Endothelial cell of umbilical vein (primary cell): ENCODE measurements at regions not wholly inside any gene's neighbourhood (a gene's known extent, or its start where the extent isn't known, plus 50 kb on each side); places are given as distances from the start of the nearest gene placed in this dataset.
A peak's percentile ranks its signal among the peaks of the same experiment; 100 is the strongest.

Experiments
- BruUV-seq: library from RNA; stranded (reverse); fragments of 400-500 nt; replicated peaks from 2 replicates; lab custom pipeline; 2021; lab: Mats Ljungman, UMichigan
- CTCF ChIA-PET: fragments of 300-600, 350-600 bp; sonication (Branson Sonifier 250); formaldehyde crosslinking; loops from one replicate; lab custom pipeline; 2021; ENCODE audit warnings: antibody characterized with exemption, inconsistent platforms; lab: Charles Lee
- POLR2A ChIA-PET: fragments of 300-600, 350-600 bp; sonication (Branson Sonifier 250); formaldehyde crosslinking; loops from one replicate; lab custom pipeline; 2021; ENCODE audit warnings: antibody characterized with exemption, inconsistent platforms; lab: Charles Lee
- DNase-seq: peaks from one replicate; pipeline ENCODE4 v3.0.0-alpha.2; 2011; ENCODE audit warnings: low read depth, low spot score
- FAIRE-seq: peaks from 2 replicates; lab custom pipeline; 2011; peaks lifted over from hg19 to GRCh38; lab: Jason Lieb, UNC
- H2AFZ ChIP-seq: 2 replicates; pipeline ENCODE4 v1.6.0; 2012; ENCODE audit warnings: low read depth, low read length, control low read depth, inconsistent platforms
- H3K27ac ChIP-seq: 2 replicates; pipeline ENCODE4 v1.5.1; 2011; ENCODE audit warnings: low read depth, mild to moderate bottlenecking, control low read depth, low read length, moderate library complexity; ENCODE audit not compliant: insufficient read depth
- H3K27me3 ChIP-seq, 2 experiments: 2 replicates each; pipeline versions ENCODE4 v1.6.0 to v1.6.1; 2011; ENCODE audit warnings: low read length in 2 of 2, mixed read lengths in 1 of 2; ENCODE audit not compliant: control insufficient read depth in 2 of 2, insufficient read depth in 2 of 2
- H3K36me3 ChIP-seq, 2 experiments: 2 replicates in 1 of 2; 3 replicates in 1 of 2; pipeline ENCODE4 v1.5.1; 2011; ENCODE audit warnings: low read length in 2 of 2, mild to moderate bottlenecking in 1 of 2, moderate library complexity in 1 of 2; ENCODE audit not compliant: control insufficient read depth in 2 of 2, insufficient read depth in 2 of 2; ENCODE audit errors: extremely low read depth in 1 of 2
- H3K4me1 ChIP-seq: 3 replicates; pipeline ENCODE4 v1.5.1; 2011; ENCODE audit warnings: mild to moderate bottlenecking, low read length; ENCODE audit not compliant: control insufficient read depth, insufficient read depth; ENCODE audit errors: extremely low read depth
- H3K4me2 ChIP-seq: 2 replicates; pipeline ENCODE4 v1.6.1; 2011; ENCODE audit warnings: low read length, control low read depth, mixed read lengths; ENCODE audit not compliant: insufficient read depth
- H3K4me3 ChIP-seq, 3 experiments: fragments of 200-600 bp in 1 of 3; sonication (generic), shearing (Covaris generic) in 1 of 3; replicated peaks in 1 of 3; 2 replicates each; pipeline ENCODE4 v1.5.1; 2011 to 2016; ENCODE audit warnings: control low read depth in 3 of 3, low read length in 3 of 3, mild to moderate bottlenecking in 2 of 3, inconsistent platforms in 1 of 3, low read depth in 1 of 3, moderate library complexity in 1 of 3; ENCODE audit not compliant: insufficient read depth in 1 of 3
- H3K79me2 ChIP-seq: 2 replicates; pipeline ENCODE4 v1.6.0; 2012; ENCODE audit warnings: low read length, inconsistent platforms; ENCODE audit not compliant: control insufficient read depth, insufficient read depth
- H3K9ac ChIP-seq: replicated peaks from 2 replicates; pipeline ENCODE3; 2011; ENCODE audit warnings: low read length, control low read depth; ENCODE audit not compliant: insufficient read depth; ENCODE audit errors: extremely low read depth
- H3K9me1 ChIP-seq: replicated peaks from 3 replicates; pipeline ENCODE4 v1.6.0; 2011; ENCODE audit warnings: mild to moderate bottlenecking, low read length; ENCODE audit not compliant: control insufficient read depth, insufficient read depth; ENCODE audit errors: extremely low read depth
- H3K9me3 ChIP-seq: replicated peaks from 2 replicates; pipeline ENCODE4 v1.5.1; 2012; ENCODE audit warnings: low read length, inconsistent platforms; ENCODE audit not compliant: control insufficient read depth, insufficient read depth
- H4K20me1 ChIP-seq: replicated peaks from 2 replicates; pipeline ENCODE3; 2011; ENCODE audit warnings: mild to moderate bottlenecking, low read length; ENCODE audit not compliant: control insufficient read depth, insufficient read depth; ENCODE audit errors: extremely low read depth
- CTCF ChIP-seq, 2 donors: IDR thresholded peaks; 1 replicate in 1 of 2; 2 replicates in 1 of 2; pipeline ENCODE4 v1.5.1; 2011; ENCODE audit warnings: low read length in 2 of 2, mild to moderate bottlenecking in 2 of 2, moderate library complexity in 2 of 2, control low read depth in 1 of 2, inconsistent platforms in 1 of 2, low read depth in 1 of 2; ENCODE audit not compliant: insufficient read depth in 1 of 2; ENCODE audit errors: extremely low read depth in 1 of 2
- EZH2 ChIP-seq: IDR thresholded peaks from 2 replicates; pipeline ENCODE4 v1.6.1; 2012; ENCODE audit warnings: borderline replicate concordance, low read depth, mild to moderate bottlenecking, moderate library complexity, low read length, inconsistent platforms; ENCODE audit not compliant: severe bottlenecking
- GATA2 ChIP-seq: IDR thresholded peaks from 2 replicates; pipeline ENCODE4 v1.7.0; 2011; ENCODE audit warnings: low read depth, mild to moderate bottlenecking, moderate library complexity, mixed read lengths, low read length; ENCODE audit not compliant: insufficient read length, insufficient read depth
- JUN ChIP-seq: IDR thresholded peaks from 2 replicates; pipeline ENCODE4 v1.6.1; 2011; ENCODE audit warnings: borderline replicate concordance, low read depth; ENCODE audit not compliant: insufficient read length, insufficient read depth
- MAX ChIP-seq: IDR thresholded peaks from 2 replicates; pipeline ENCODE4 v1.6.1; 2011; ENCODE audit not compliant: insufficient read depth, insufficient read length
- MYC ChIP-seq: IDR thresholded peaks from one replicate; pipeline ENCODE4 v1.6.1; 2011; ENCODE audit warnings: mild to moderate bottlenecking, low read depth, low read length
- POLR2A ChIP-seq: IDR thresholded peaks from 2 replicates; pipeline ENCODE4 v1.6.1; 2012; ENCODE audit warnings: low read depth, mild to moderate bottlenecking, control low read depth, low read length
- POLR2AphosphoS5 ChIP-seq: IDR thresholded peaks from 2 replicates; pipeline ENCODE4 v1.6.1; 2012; ENCODE audit warnings: low read depth, mild to moderate bottlenecking, control low read depth, low read length, moderate library complexity; ENCODE audit not compliant: insufficient read depth
- dilution Hi-C: fragments of 300-500 bp; cut with MboI; formaldehyde crosslinking; loops from one replicate; pipeline ENCODE4 v1.15.0; 2019; ENCODE audit warnings: low sequenced_read_pairs; ENCODE audit not compliant: extremely low pct_ligation_motif_present
- intact Hi-C: fragments of 100-400 bp; cut with micrococcal nuclease; formaldehyde crosslinking; loops from one replicate; pipeline ENCODE4 v1.10.0; 2022

GRCh38 chr13:42478531-42479156 is 95.3 kb upstream of the TNFSF11 start:
- Histone ChIP-seq H3K4me2 (no peak overlapping the region), H3K79me2 (no peaks in the 10 kb centered on the region), H3K9me3 (no peaks in the 10 kb centered on the region), H3K4me3 (no peak overlapping the region), H3K9ac (no peak overlapping the region), H3K27me3 (no peaks in the 10 kb centered on the region), H4K20me1 (no peaks in the 10 kb centered on the region), H3K4me1 (peaks cover 4% of the 10 kb centered on the region), H3K36me3 (no peaks in the 10 kb centered on the region), H2AFZ (no peak overlapping the region), H3K9me1 (no peaks in the 10 kb centered on the region), H3K27ac (no peak overlapping the region)
- dilution Hi-C loops (no loop called here), intact Hi-C loops (no loop called here)
- FAIRE-seq = no peak
- ChIA-PET POLR2A (no interaction called here), CTCF (interaction anchor here (0.7 to 2.4 kb wide), 7 partner anchors 8 to 145 kb away, joined by 3 to 15 read pairs (median 4); no protein-coding TSS in a partner anchor)
- no TSS peak for BruUV-seq
- DNase-seq = peak; percentile 26
- TF ChIP-seq GATA2 (no peak), MYC (no peak), JUN (no peak), EZH2 (no peak), POLR2A (no peak), CTCF (IDR thresholded peaks at IDR 0.05; ENCODE audit: extremely low read depth in 1 of 2, insufficient read depth in 1 of 2, low read depth in 1 of 2, low read length in 2 of 2) (peak; percentile 11 to 23)

GRCh38 chr13:42484386-42484785 is 89.6 kb upstream of the TNFSF11 start:
- Histone ChIP-seq H3K79me2 (no peaks in the 10 kb centered on the region), H3K27ac (no peak overlapping the region), H3K27me3 (no peaks in the 10 kb centered on the region), H4K20me1 (no peaks in the 10 kb centered on the region), H2AFZ (no peak overlapping the region), H3K36me3 (no peaks in the 10 kb centered on the region), H3K4me3 (no peak overlapping the region), H3K9me1 (no peaks in the 10 kb centered on the region), H3K4me1 (peaks cover 22% of the 10 kb centered on the region), H3K4me2 (no peak overlapping the region), H3K9me3 (no peaks in the 10 kb centered on the region), H3K9ac (no peak overlapping the region)
- CTCF ChIA-PET = no interaction called here
- DNase-seq (no peak), FAIRE-seq (no peak)
- intact Hi-C loops = no loop called here
- no TSS peak for BruUV-seq
- dilution Hi-C loops = no loop called here
- TF ChIP-seq MAX = no peak
- TF ChIP-seq GATA2 = no peak
- no peak for TF ChIP-seq POLR2AphosphoS5
- POLR2A ChIA-PET = no interaction called here
